Breast epithelium (tissue), 4 donors: ENCODE measurements at regions not wholly inside any gene's neighbourhood (a gene's known extent, or its start where the extent isn't known, plus 50 kb on each side); places are given as distances from the start of the nearest gene placed in this dataset.

ENCODE experiments used
- DNase-seq, 2 donors: peaks; one replicate each; pipeline ENCODE4 v3.0.0-alpha.2; 2019; ENCODE audit warnings: low spot score in 2 of 2
- H3K27ac ChIP-seq, 2 donors: fragments of 200-600 bp; sonication (generic) in 1 of 2; one replicate each; pipeline ENCODE4 v1.5.1; 2016 to 2019; ENCODE audit warnings: mild to moderate bottlenecking in 1 of 2
- H3K27me3 ChIP-seq, 2 donors: fragments of 200-600 bp; sonication (generic) in 1 of 2; one replicate each; pipeline versions ENCODE4 v1.5.1 to v1.6.0; 2017 to 2019; ENCODE audit warnings: control low read depth in 1 of 2, mild to moderate bottlenecking in 1 of 2
- H3K36me3 ChIP-seq: fragments of 200-600 bp; one replicate; pipeline ENCODE4 v1.5.1; 2019
- H3K4me1 ChIP-seq, 2 donors: fragments of 200-600 bp; sonication (generic); one replicate each; pipeline ENCODE4 v1.5.1; 2016 to 2019; ENCODE audit warnings: control low read depth in 1 of 2
- H3K4me3 ChIP-seq, 3 donors: fragments of 200-600 bp; sonication (generic); 1 replicate in 2 of 3; 2 replicates in 1 of 3; pipeline ENCODE4 v1.5.1; 2016 to 2019; ENCODE audit warnings: mild to moderate bottlenecking in 3 of 3, moderate library complexity in 2 of 3
- H3K9me3 ChIP-seq, 2 donors: fragments of 200-600 bp; sonication (generic) in 1 of 2; one replicate each; pipeline ENCODE4 v1.5.1; 2016 to 2019; ENCODE audit warnings: control low read depth in 1 of 2
- POLR2A ChIP-seq: fragments of 450-650 bp; IDR thresholded peaks from one replicate; pipeline ENCODE4 v1.6.1; 2016; ENCODE audit warnings: antibody characterized with exemption, mild to moderate bottlenecking, moderate library complexity
- POLR2AphosphoS5 ChIP-seq, 3 donors: sonication (generic); formaldehyde crosslinking; IDR thresholded peaks; one replicate each; pipeline ENCODE4 v1.6.1; 2017; ENCODE audit warnings: antibody characterized with exemption in 3 of 3
- intact Hi-C: fragments of 100-400 bp; cut with DNase I; formaldehyde crosslinking; loops from one replicate; pipeline ENCODE4 v1.15.1; 2023; ENCODE audit warnings: low total_unique reads
- TF ChIP-seq, protein P1 (sequence below), 3 donors: fragments of 450-650 bp; IDR thresholded peaks; one replicate each; pipeline ENCODE4 v1.5.1; 2016 to 2017; ENCODE audit warnings: antibody characterized with exemption in 3 of 3, mild to moderate bottlenecking in 3 of 3, moderate library complexity in 3 of 3

DNA sequence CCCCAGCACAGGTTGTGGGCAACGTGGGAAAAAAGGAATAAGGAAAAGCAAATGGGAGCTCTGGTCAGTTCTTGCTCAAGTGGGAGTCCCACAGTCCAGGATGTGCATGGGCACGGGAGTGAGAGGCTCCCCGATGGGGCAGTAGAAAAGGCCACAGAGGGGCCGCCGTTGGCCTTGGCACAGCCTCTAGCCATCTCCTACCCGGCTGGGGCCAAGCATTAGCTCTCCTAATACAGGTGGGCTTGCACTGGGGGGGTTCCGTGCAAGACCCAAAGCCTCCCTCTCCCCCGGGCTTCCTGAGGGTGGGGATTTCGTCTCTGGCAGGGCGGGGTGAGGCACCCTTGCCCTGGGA is 212.2 kb upstream of the MVB12B start:
- H3K4me1 ChIP-seq, result no peaks in the 10 kb centered on the region
- H3K36me3 ChIP-seq, result no peaks in the 10 kb centered on the region
- no peak for DNase-seq
- peaks cover 0 to 24% of the 10 kb centered on the region in 2 donors for H3K27me3 ChIP-seq
- H3K27ac ChIP-seq, result no peak overlapping the region
- no peak overlapping the region for H3K4me3 ChIP-seq
- intact Hi-C loops, result no loop called here
- TF ChIP-seq POLR2AphosphoS5 (IDR thresholded peaks at IDR 0.05) (no peak), POLR2A (no peak)
- TF ChIP-seq, protein P1, sequence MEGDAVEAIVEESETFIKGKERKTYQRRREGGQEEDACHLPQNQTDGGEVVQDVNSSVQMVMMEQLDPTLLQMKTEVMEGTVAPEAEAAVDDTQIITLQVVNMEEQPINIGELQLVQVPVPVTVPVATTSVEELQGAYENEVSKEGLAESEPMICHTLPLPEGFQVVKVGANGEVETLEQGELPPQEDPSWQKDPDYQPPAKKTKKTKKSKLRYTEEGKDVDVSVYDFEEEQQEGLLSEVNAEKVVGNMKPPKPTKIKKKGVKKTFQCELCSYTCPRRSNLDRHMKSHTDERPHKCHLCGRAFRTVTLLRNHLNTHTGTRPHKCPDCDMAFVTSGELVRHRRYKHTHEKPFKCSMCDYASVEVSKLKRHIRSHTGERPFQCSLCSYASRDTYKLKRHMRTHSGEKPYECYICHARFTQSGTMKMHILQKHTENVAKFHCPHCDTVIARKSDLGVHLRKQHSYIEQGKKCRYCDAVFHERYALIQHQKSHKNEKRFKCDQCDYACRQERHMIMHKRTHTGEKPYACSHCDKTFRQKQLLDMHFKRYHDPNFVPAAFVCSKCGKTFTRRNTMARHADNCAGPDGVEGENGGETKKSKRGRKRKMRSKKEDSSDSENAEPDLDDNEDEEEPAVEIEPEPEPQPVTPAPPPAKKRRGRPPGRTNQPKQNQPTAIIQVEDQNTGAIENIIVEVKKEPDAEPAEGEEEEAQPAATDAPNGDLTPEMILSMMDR (IDR thresholded peaks at IDR 0.05), result no peak
- H3K9me3 ChIP-seq, result no peaks in the 10 kb centered on the region

DNA sequence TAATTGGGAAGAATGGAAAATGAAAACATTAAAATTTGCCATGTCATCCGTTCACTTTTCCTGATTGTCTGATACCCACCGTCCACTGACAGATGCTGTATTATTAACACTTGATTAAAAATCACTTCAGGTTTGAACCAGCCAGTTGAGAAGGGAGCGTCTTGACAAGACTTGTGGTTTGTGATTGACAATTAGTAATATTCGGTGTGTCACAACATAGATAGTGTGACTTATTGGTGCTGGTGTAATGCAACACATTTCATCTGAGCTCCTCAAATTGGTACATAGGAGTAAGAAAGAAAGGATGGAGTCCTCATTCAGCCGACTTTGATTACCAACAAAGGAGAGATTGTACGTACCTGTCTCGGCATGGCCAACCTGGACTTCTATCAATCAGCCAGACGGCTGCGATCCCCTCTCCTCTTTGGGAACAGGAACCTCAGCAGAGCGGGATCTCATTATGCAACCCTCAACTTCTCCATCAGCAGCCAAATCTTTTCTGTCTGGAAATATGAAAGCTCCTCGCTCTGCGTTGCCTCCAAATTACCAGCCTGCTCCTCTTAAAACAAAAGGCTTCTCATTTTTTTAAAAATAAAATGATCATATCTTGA is 211.7 kb upstream of the MVB12B start:
- Histone ChIP-seq H3K27me3 (peaks cover 0 to 21% of the 10 kb centered on the region in 2 donors), H3K9me3 (no peaks in the 10 kb centered on the region), H3K27ac (no peak overlapping the region), H3K4me3 (no peak overlapping the region), H3K36me3 (no peaks in the 10 kb centered on the region), H3K4me1 (no peaks in the 10 kb centered on the region)
- intact Hi-C loops, result no loop called here
- no peak for DNase-seq
- TF ChIP-seq POLR2AphosphoS5 (IDR thresholded peaks at IDR 0.05), result no peak
- TF ChIP-seq, protein P1 (IDR thresholded peaks at IDR 0.05), result no peak
- TF ChIP-seq POLR2A, result no peak

DNA sequence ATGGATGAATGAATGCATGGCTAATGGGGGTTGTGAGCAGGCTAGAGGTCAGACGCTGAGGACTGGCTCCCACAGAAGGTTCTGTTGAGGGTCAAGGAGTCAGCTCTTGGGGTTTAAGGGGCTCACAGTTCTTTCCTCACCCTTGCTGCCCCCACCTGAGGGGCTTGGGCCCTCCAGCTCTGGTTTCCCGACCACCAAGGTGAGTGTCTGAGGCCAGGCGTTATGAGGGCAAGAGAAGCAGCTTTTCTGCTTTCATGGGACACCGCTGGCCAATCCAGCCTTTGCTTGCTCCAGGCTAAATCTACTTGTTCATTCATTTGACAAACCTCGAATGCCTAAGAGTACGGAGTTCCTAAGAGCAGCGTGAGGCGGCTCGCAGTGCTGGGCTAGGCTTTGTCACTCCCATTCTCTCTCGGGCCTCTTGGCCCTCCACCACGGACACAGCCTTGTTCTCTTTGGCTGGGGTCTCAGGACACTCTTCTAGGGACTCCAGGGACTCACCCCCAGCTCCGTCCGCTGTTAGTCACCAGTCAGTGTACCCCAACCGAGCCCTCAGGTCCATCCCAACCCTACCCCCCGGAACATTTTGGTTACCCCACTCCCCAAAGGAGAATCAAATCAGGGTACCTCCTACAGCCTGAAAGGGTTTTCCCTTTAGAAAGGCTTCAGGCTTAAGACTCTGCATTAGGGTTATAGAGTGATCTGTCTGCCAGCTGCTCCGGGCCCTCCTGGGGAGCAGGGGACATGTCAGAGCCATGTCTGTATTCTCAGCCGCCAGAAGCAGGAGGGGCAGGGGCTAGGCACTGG is 210.1 kb upstream of the MVB12B start:
- no peaks in the 10 kb centered on the region for H3K9me3 ChIP-seq
- intact Hi-C loops, result no loop called here
- H3K27ac ChIP-seq, result no peak overlapping the region
- no peaks in the 10 kb centered on the region for H3K36me3 ChIP-seq
- TF ChIP-seq POLR2AphosphoS5 (IDR thresholded peaks at IDR 0.05) (no peak), POLR2A (no peak)
- TF ChIP-seq, protein P1 (IDR thresholded peaks at IDR 0.05), result no peak
- no peak overlapping the region for H3K4me3 ChIP-seq
- H3K4me1 ChIP-seq, result no peaks in the 10 kb centered on the region
- peaks cover 0 to 21% of the 10 kb centered on the region in 2 donors for H3K27me3 ChIP-seq
- DNase-seq, result peak in 1 of 2 donors; percentile 9

DNA sequence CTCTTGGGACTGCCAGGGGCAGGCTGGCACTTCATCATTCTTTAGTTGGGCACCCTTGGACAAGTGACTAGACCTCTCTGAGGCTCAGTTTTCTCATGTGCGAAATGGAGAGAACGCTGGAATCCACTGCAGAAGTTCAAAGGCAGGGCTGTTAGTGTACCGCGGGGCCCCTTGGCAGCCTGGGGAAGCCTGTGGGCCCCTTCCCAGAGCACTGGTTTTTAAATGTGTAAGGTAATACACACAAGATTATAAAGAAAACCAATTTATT is 209.5 kb upstream of the MVB12B start:
- H3K36me3 ChIP-seq, result no peaks in the 10 kb centered on the region
- no peaks in the 10 kb centered on the region for H3K9me3 ChIP-seq
- H3K4me3 ChIP-seq, result no peak overlapping the region
- intact Hi-C loops, result no loop called here
- no peak overlapping the region for H3K27ac ChIP-seq
- H3K4me1 ChIP-seq, result no peaks in the 10 kb centered on the region
- peak in 1 of 2 donors; percentile 10 for DNase-seq
- H3K27me3 ChIP-seq, result peaks cover 0 to 17% of the 10 kb centered on the region in 2 donors
- TF ChIP-seq, protein P1 (IDR thresholded peaks at IDR 0.05), result no peak
- TF ChIP-seq POLR2A (no peak), POLR2AphosphoS5 (IDR thresholded peaks at IDR 0.05) (no peak)

DNA sequence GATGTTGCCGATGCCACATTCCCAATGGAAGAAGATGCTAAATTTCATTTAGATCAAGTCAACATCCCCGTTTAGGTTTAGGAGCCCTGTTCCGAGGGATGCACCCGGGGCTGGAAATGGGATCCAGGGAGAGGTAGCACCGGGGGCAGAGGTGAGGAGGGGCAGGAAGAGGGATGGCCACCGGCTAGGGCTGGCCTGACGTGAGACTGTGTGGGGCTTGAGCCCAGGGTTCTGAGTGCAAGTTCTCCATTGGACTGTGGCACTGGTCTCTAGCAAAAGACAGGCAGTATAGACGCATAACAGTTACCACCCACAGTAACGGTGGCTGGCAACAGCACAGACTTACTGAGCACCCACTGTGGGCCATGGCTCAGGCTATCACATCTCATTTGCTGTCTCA is 209.0 kb upstream of the MVB12B start:
- TF ChIP-seq POLR2A (no peak), POLR2AphosphoS5 (IDR thresholded peaks at IDR 0.05) (no peak)
- TF ChIP-seq, protein P1 (IDR thresholded peaks at IDR 0.05), result no peak
- intact Hi-C loops, result no loop called here
- H3K36me3 ChIP-seq, result no peaks in the 10 kb centered on the region
- no peaks in the 10 kb centered on the region for H3K4me1 ChIP-seq
- no peak for DNase-seq
- no peaks in the 10 kb centered on the region for H3K9me3 ChIP-seq
- H3K27ac ChIP-seq, result no peak overlapping the region
- no peak overlapping the region for H3K4me3 ChIP-seq
- peaks cover 0 to 14% of the 10 kb centered on the region in 2 donors for H3K27me3 ChIP-seq
